SJCRH30 (cell line): ENCODE measurements at regions not wholly inside any gene's neighbourhood (a gene's known extent, or its start where the extent isn't known, plus 50 kb on each side); places are given as distances from the start of the nearest gene placed in this dataset.

Experiments used
- DNase-seq, 2 experiments: peaks; one replicate each; pipeline ENCODE4 v3.0.0-alpha.2; 2015 to 2020
- H3K27ac ChIP-seq: fragments of 250-450 bp; sonication (Bioruptor Pico); 2 replicates; pipeline ENCODE4 v1.5.1; 2020; ENCODE audit warnings: mild to moderate bottlenecking, moderate library complexity
- H3K27me3 ChIP-seq: fragments of 250-450 bp; sonication (Bioruptor Pico); 2 replicates; pipeline ENCODE4 v1.5.1; 2020; ENCODE audit warnings: mild to moderate bottlenecking, moderate library complexity
- H3K36me3 ChIP-seq: fragments of 250-450 bp; sonication (Bioruptor Pico); 2 replicates; pipeline ENCODE4 v1.5.1; 2020; ENCODE audit warnings: mild to moderate bottlenecking, moderate library complexity
- H3K4me1 ChIP-seq: fragments of 250-450 bp; sonication (Bioruptor Pico); 2 replicates; pipeline ENCODE4 v1.5.1; 2020; ENCODE audit warnings: mild to moderate bottlenecking, moderate library complexity
- H3K4me3 ChIP-seq: fragments of 250-450 bp; sonication (Bioruptor Pico); 2 replicates; pipeline ENCODE4 v1.5.1; 2020; ENCODE audit warnings: mild to moderate bottlenecking, moderate library complexity
- H3K9me3 ChIP-seq: fragments of 250-450 bp; sonication (Bioruptor Pico); replicated peaks from 2 replicates; pipeline ENCODE4 v1.5.1; 2020; ENCODE audit warnings: mild to moderate bottlenecking, moderate library complexity

- DNase-seq = no peak
- no peaks in the 10 kb centered on the region for H3K36me3 ChIP-seq
- no peak overlapping the region for H3K4me3 ChIP-seq
- H3K27ac ChIP-seq = no peak overlapping the region
- no peaks in the 10 kb centered on the region; the same call in 1 of the 2 replicates for H3K9me3 ChIP-seq
- H3K4me1 ChIP-seq = peaks cover 4% of the 10 kb centered on the region; the same call in 1 of the 2 replicates
- H3K27me3 ChIP-seq = no peaks in the 10 kb centered on the region
Measured at GRCh38 chr9:89697553-89697952, 92.7 kb downstream of the GADD45G start.

DNA sequence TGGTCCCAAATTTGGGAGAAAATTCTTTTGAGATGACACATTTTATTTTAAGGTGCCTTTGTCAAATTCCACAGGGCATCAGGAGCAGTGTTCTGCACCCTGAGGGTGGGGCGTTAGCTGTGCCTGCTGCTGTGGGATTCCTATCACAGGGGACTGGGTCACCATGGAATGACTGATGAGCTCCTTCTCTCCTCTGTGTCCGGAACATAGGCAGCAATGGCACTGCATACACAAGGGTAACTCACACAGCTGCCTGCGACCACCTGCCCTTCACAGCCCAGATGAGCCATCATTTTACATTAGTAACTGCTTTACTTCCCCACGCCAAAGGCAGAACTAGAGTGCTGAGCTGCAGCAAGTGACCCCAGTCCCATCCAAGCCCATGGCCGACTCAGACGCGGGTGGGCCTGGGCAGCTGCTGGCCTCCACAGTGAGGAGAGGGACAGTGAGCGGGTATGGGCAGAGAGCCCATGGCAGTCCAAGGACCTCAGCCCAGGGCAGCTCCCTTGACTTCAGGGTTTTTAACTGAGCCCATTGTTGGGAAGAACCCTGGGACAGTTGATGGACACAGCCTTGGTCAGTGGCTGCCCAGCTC lies 93.7 kb downstream of the GADD45G start:
- no peaks in the 10 kb centered on the region for H3K27me3 ChIP-seq
- DNase-seq = no peak
- no peaks in the 10 kb centered on the region; the same call in 1 of the 2 replicates for H3K9me3 ChIP-seq
- no peak overlapping the region for H3K27ac ChIP-seq
- H3K4me3 ChIP-seq = no peak overlapping the region
- peaks cover 6% of the 10 kb centered on the region; the same call in 1 of the 2 replicates for H3K4me1 ChIP-seq
- H3K36me3 ChIP-seq = no peaks in the 10 kb centered on the region

DNA sequence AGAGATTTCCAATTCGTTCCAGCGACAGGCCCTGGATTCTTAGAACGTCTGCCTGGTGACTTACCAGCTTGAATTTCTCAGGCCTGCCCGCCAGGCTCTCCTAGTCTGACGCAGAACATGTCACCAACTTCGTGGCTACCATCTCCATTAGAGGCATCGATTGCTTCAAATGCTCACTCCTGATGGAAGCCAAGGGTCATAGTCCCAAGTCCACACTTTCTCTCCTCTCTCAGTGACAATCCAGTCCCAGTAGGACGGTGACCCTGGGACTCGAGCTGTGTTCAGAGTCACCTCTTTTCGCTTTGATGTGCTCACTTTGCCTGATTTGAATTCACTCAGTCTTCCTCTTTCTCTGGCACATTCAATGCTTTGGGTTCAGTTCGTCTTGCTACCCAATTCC lies 94.8 kb downstream of the GADD45G start:
- Histone ChIP-seq H3K4me3 (no peak overlapping the region), H3K4me1 (peaks cover 6% of the 10 kb centered on the region; the same call in 1 of the 2 replicates), H3K27me3 (no peaks in the 10 kb centered on the region), H3K36me3 (no peaks in the 10 kb centered on the region), H3K27ac (no peak overlapping the region), H3K9me3 (no peaks in the 10 kb centered on the region; the same call in 1 of the 2 replicates)
- no peak for DNase-seq

DNA sequence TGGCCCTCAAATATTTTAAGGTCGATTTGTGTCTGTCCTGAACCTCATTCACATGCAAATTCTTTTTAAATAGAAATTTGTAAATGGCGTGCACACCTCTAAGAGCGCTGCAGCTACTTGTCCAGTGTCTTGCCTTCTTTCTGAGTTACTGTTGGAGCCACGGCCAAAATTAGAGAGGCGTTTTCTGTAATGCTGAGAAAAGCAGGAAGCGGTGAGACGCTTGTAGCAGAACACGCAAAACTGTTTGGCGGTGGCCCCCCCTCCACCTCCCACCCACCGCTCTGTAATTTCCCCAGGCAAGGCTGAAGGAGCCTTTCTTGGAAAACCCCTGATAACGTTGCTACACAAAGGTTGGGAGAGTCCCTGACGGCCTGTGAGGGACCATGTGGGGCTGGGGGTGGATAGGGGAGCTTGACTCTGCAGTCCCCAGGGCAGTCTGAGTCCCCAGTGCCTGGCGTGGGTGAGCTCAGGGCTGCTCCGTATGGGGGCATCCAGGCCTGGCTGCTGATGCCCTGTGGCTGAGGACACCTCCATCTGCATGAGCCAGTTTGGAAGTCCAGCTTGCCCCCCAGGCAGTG lies 96.5 kb downstream of the GADD45G start:
- DNase-seq = no peak
- Histone ChIP-seq H3K4me1 (peaks cover 6% of the 10 kb centered on the region; the same call in 1 of the 2 replicates), H3K9me3 (no peaks in the 10 kb centered on the region; the same call in 1 of the 2 replicates), H3K36me3 (no peaks in the 10 kb centered on the region), H3K4me3 (no peak overlapping the region), H3K27me3 (no peaks in the 10 kb centered on the region), H3K27ac (no peak overlapping the region)

GRCh38 chr9:89702401-89702800 lies 97.6 kb downstream of the GADD45G start:
- Histone ChIP-seq H3K9me3 (no peaks in the 10 kb centered on the region; the same call in 1 of the 2 replicates), H3K27ac (no peak overlapping the region), H3K4me1 (peaks cover 6% of the 10 kb centered on the region; the same call in 1 of the 2 replicates), H3K27me3 (no peaks in the 10 kb centered on the region), H3K4me3 (no peak overlapping the region), H3K36me3 (no peaks in the 10 kb centered on the region)
- DNase-seq = peak in 1 of 2 experiments; percentile 30

- Histone ChIP-seq H3K27ac (no peak overlapping the region), H3K27me3 (no peaks in the 10 kb centered on the region), H3K4me3 (no peak overlapping the region), H3K4me1 (peaks cover 6% of the 10 kb centered on the region; the same call in 1 of the 2 replicates), H3K36me3 (no peaks in the 10 kb centered on the region), H3K9me3 (no peaks in the 10 kb centered on the region; the same call in 1 of the 2 replicates)
- no peak for DNase-seq
Measured at GRCh38 chr9:89705651-89706050, 100.8 kb downstream of the GADD45G start.

DNA sequence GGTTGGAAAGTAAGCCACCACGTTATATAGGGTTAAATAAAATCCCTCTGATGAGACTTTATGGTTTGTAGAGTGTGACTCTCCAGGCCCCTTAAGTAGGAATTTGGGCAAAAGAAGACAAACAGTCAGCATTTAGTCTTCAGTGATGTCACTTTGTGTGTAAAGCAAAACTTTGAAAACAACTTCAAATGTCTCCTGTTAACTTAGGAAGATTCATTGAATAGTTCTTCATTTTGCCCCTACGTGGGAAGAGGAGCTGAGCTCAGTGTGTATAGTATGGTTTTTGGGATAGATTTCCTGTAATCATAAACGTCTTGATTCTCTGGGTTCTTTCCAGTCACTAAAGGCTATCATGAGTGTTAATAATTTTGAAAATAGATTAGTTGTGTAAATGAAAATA lies 101.3 kb downstream of the GADD45G start:
- Histone ChIP-seq H3K27ac (no peak overlapping the region), H3K4me1 (peaks cover 6% of the 10 kb centered on the region; the same call in 1 of the 2 replicates), H3K9me3 (no peaks in the 10 kb centered on the region), H3K4me3 (no peak overlapping the region), H3K27me3 (no peaks in the 10 kb centered on the region), H3K36me3 (no peaks in the 10 kb centered on the region)
- DNase-seq = no peak

- H3K4me3 ChIP-seq = no peak overlapping the region
- DNase-seq = no peak
- H3K4me1 ChIP-seq = peaks cover 6% of the 10 kb centered on the region; the same call in 1 of the 2 replicates
- no peak overlapping the region for H3K27ac ChIP-seq
- no peaks in the 10 kb centered on the region for H3K9me3 ChIP-seq
- no peaks in the 10 kb centered on the region for H3K27me3 ChIP-seq
- no peaks in the 10 kb centered on the region for H3K36me3 ChIP-seq
Measured at GRCh38 chr9:89706731-89707191, 101.9 kb downstream of the GADD45G start.

DNA sequence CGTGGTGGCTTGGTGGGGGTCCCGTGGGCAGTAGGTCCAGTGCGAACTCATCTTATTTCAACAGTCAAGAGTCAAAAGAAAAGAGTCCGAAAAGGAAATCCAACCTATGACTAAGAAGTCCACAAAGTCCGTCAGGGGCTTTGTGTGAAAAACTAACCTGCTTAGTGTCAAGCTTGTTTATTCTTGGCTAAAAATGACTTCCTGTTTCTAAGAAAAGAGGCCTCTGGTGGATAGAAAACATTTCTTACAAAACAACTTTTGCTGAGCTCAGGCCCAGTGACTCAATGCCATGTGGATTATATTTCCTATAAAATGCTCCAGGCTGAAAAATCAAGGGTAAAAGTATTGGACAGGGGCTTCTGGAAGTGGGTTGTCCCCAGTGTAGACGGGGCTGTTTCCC lies 105.9 kb downstream of the GADD45G start:
- Histone ChIP-seq H3K4me3 (no peak overlapping the region), H3K4me1 (no peaks in the 10 kb centered on the region), H3K27me3 (no peaks in the 10 kb centered on the region), H3K36me3 (no peaks in the 10 kb centered on the region), H3K27ac (no peak overlapping the region), H3K9me3 (no peaks in the 10 kb centered on the region)
- no peak for DNase-seq

DNA sequence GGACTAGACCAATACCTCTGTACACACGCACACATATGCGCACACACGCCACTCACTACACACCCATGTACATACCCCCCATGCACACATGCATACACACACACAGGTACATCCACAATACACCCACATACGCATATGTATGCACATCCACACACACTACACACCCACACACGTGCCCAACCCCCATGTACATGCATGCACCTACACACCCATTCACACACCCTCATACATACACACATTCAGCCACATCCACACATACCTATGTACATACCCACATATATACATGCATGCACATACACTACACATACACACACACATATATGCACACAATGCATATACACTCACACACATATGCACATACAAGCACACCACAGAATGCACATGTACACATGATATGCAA lies 107.1 kb downstream of the GADD45G start:
- Histone ChIP-seq H3K27ac (no peak overlapping the region), H3K4me3 (no peak overlapping the region), H3K27me3 (no peaks in the 10 kb centered on the region), H3K4me1 (no peaks in the 10 kb centered on the region), H3K36me3 (no peaks in the 10 kb centered on the region), H3K9me3 (no peaks in the 10 kb centered on the region)
- DNase-seq = no peak

DNA sequence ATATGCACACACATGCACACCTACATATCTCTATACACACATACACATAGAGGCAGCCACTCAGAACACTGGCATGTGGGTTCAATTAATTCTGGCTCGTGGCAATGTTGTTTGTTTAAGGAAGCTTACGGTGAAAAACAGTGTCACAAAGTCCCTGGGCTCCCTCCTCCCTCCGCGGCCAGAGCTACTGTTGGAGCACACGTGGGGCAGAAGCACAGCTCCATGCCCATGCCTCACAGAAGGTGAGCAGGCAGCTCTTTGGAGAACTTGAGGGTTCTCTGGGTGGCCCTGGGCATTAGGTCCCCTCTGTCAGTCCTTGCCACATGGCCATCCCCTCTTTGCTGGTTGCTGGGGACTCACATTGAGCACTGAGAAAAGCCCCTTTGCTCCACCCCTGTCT lies 107.5 kb downstream of the GADD45G start:
- Histone ChIP-seq H3K36me3 (no peaks in the 10 kb centered on the region), H3K27me3 (no peaks in the 10 kb centered on the region), H3K27ac (no peak overlapping the region), H3K4me1 (no peaks in the 10 kb centered on the region), H3K9me3 (no peaks in the 10 kb centered on the region), H3K4me3 (no peak overlapping the region)
- DNase-seq = no peak

- no peak for DNase-seq
- Histone ChIP-seq H3K27ac (no peak overlapping the region), H3K9me3 (no peaks in the 10 kb centered on the region), H3K27me3 (no peaks in the 10 kb centered on the region), H3K4me1 (no peaks in the 10 kb centered on the region), H3K4me3 (no peak overlapping the region), H3K36me3 (no peaks in the 10 kb centered on the region)
Measured at GRCh38 chr9:89714321-89714720, 109.5 kb downstream of the GADD45G start.

DNA sequence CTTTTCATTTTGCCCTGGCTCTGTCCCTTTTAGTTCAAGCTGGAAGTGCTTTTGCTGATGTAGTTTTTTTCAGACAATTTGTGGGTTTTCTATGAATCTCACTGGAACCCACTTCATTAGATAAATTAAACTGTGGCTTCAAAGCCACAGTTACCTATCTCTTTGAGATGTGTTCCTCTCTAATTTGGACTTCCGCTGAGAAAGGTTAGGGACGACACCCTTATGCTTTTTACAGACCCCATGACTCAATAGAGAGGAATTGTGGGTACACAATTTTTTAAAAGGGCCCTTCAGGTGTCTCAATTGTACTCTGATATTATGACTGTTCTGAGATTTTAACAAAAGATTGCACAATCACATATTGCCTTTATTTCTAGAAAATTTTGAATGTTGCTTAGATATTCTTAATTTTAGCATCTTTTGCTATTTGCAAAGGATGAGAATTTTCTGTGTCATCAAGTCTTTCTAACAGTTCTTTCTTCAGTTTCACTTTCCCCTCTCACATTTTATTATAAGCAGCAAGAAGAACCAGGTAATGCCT lies 110.6 kb downstream of the GADD45G start:
- Histone ChIP-seq H3K27me3 (no peaks in the 10 kb centered on the region), H3K36me3 (no peaks in the 10 kb centered on the region), H3K9me3 (no peaks in the 10 kb centered on the region), H3K4me1 (peaks cover 2% of the 10 kb centered on the region), H3K27ac (no peak overlapping the region), H3K4me3 (no peak overlapping the region)
- DNase-seq = no peak

DNA sequence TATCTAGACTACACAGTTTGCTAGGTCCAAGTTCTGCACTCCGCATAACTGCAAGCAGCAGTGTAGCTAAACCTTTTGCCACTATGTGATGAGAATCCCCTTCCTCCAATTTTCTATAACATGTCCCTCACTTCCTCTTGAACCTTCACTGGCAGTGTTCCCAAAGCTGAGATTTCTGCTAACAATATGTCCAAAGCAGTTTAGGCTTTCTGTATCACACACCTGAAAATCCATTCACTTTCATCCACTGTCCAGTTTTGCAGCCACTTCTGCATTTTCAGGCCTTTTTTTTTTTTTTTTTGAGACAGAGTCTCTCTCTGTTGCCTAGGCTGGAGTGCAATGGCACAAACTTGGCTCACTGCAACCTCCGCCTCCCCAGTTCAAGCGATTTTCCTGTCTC lies 111.1 kb downstream of the GADD45G start:
- peaks cover 7% of the 10 kb centered on the region for H3K4me1 ChIP-seq
- no peak overlapping the region for H3K27ac ChIP-seq
- no peaks in the 10 kb centered on the region for H3K27me3 ChIP-seq
- H3K9me3 ChIP-seq = no peaks in the 10 kb centered on the region
- no peak for DNase-seq
- H3K36me3 ChIP-seq = no peaks in the 10 kb centered on the region
- H3K4me3 ChIP-seq = no peak overlapping the region

- no peak for DNase-seq
Measured at GRCh38 chr9:89716559-89716958, 111.7 kb downstream of the GADD45G start.

More at GRCh38 chr9:89716559-89716958, 111.7 kb downstream of the GADD45G start:
- H3K27ac ChIP-seq = no peak overlapping the region
- H3K27me3 ChIP-seq = no peaks in the 10 kb centered on the region
- H3K4me1 ChIP-seq = peaks cover 13% of the 10 kb centered on the region
- no peaks in the 10 kb centered on the region for H3K36me3 ChIP-seq
- no peak overlapping the region for H3K4me3 ChIP-seq
- no peaks in the 10 kb centered on the region for H3K9me3 ChIP-seq
